ENCODE measurements at regions not wholly inside any gene's neighbourhood (a gene's known extent, or its start where the extent isn't known, plus 50 kb on each side); places are given as distances from the start of the nearest gene placed in this dataset.

GRCh38 chr10:78651287-78651686, 417.5 kb upstream of the ZMIZ1 start:
- no peak for DNase-seq
- Mint-ChIP-seq H3K27me3 (ENCODE audit: unreplicated experiment) (peaks cover 4% of the 10 kb centered on the region), H3K4me3 (ENCODE audit: unreplicated experiment) (no peak overlapping the region), H3K4me1 (ENCODE audit: low read depth, unreplicated experiment) (no peaks in the 10 kb centered on the region), H3K27ac (ENCODE audit: unreplicated experiment) (no peak overlapping the region), H3K36me3 (ENCODE audit: unreplicated experiment) (peaks cover 4% of the 10 kb centered on the region), H3K9me3 (ENCODE audit: unreplicated experiment) (peaks cover 6% of the 10 kb centered on the region)
- TF ChIP-seq CTCF (IDR thresholded peaks at IDR 0.05; ENCODE audit: partially characterized antibody, unreplicated experiment) = no peak

- no peaks in the 10 kb centered on the region for H3K4me1 Mint-ChIP-seq (ENCODE audit: low read depth, unreplicated experiment)
- H3K27me3 Mint-ChIP-seq (ENCODE audit: unreplicated experiment) = peaks cover 4% of the 10 kb centered on the region
- H3K9me3 Mint-ChIP-seq (ENCODE audit: unreplicated experiment) = peaks cover 6% of the 10 kb centered on the region
- H3K36me3 Mint-ChIP-seq (ENCODE audit: unreplicated experiment) = peaks cover 4% of the 10 kb centered on the region
- no peak for DNase-seq
- H3K27ac Mint-ChIP-seq (ENCODE audit: unreplicated experiment) = no peak overlapping the region
- H3K4me3 Mint-ChIP-seq (ENCODE audit: unreplicated experiment) = no peak overlapping the region
- TF ChIP-seq CTCF (IDR thresholded peaks at IDR 0.05; ENCODE audit: partially characterized antibody, unreplicated experiment) = no peak
Observed at GRCh38 chr10:78653555-78653954, 415.2 kb upstream of the ZMIZ1 start.

GRCh38 chr10:78654047-78654590, 414.6 kb upstream of the ZMIZ1 start:
- no peak for TF ChIP-seq CTCF (IDR thresholded peaks at IDR 0.05; ENCODE audit: partially characterized antibody, unreplicated experiment)
- no peak overlapping the region for H3K4me3 Mint-ChIP-seq (ENCODE audit: unreplicated experiment)
- no peak for DNase-seq
- peaks cover 4% of the 10 kb centered on the region for H3K36me3 Mint-ChIP-seq (ENCODE audit: unreplicated experiment)
- H3K27me3 Mint-ChIP-seq (ENCODE audit: unreplicated experiment) = peaks cover 4% of the 10 kb centered on the region
- peaks cover 6% of the 10 kb centered on the region for H3K9me3 Mint-ChIP-seq (ENCODE audit: unreplicated experiment)
- H3K27ac Mint-ChIP-seq (ENCODE audit: unreplicated experiment) = no peak overlapping the region
- no peaks in the 10 kb centered on the region for H3K4me1 Mint-ChIP-seq (ENCODE audit: low read depth, unreplicated experiment)

- no peak for DNase-seq
- peaks cover 4% of the 10 kb centered on the region for H3K27me3 Mint-ChIP-seq (ENCODE audit: unreplicated experiment)
- no peak overlapping the region for H3K27ac Mint-ChIP-seq (ENCODE audit: unreplicated experiment)
- H3K9me3 Mint-ChIP-seq (ENCODE audit: unreplicated experiment) = peaks cover 6% of the 10 kb centered on the region
- no peaks in the 10 kb centered on the region for H3K4me1 Mint-ChIP-seq (ENCODE audit: low read depth, unreplicated experiment)
- H3K4me3 Mint-ChIP-seq (ENCODE audit: unreplicated experiment) = no peak overlapping the region
- no peak for TF ChIP-seq CTCF (IDR thresholded peaks at IDR 0.05; ENCODE audit: partially characterized antibody, unreplicated experiment)
- H3K36me3 Mint-ChIP-seq (ENCODE audit: unreplicated experiment) = peaks cover 4% of the 10 kb centered on the region
Observed at GRCh38 chr10:78655979-78656378, 412.8 kb upstream of the ZMIZ1 start.

- DNase-seq = peak; percentile 71
- no peak overlapping the region for H3K4me3 Mint-ChIP-seq (ENCODE audit: unreplicated experiment)
- H3K9me3 Mint-ChIP-seq (ENCODE audit: unreplicated experiment) = peaks cover 6% of the 10 kb centered on the region
Observed at GRCh38 chr10:78656417-78657162, 412.2 kb upstream of the ZMIZ1 start.

More at GRCh38 chr10:78656417-78657162, 412.2 kb upstream of the ZMIZ1 start:
- no peak for TF ChIP-seq CTCF (IDR thresholded peaks at IDR 0.05; ENCODE audit: partially characterized antibody, unreplicated experiment)
- Mint-ChIP-seq H3K36me3 (ENCODE audit: unreplicated experiment) (peaks cover 4% of the 10 kb centered on the region), H3K27ac (ENCODE audit: unreplicated experiment) (no peak overlapping the region), H3K4me1 (ENCODE audit: low read depth, unreplicated experiment) (no peaks in the 10 kb centered on the region), H3K27me3 (ENCODE audit: unreplicated experiment) (peaks cover 4% of the 10 kb centered on the region)
